ENCODE measurements at regions not wholly inside any gene's neighbourhood (a gene's known extent, or its start where the extent isn't known, plus 50 kb on each side); places are given as distances from the start of the nearest gene placed in this dataset.

DNA sequence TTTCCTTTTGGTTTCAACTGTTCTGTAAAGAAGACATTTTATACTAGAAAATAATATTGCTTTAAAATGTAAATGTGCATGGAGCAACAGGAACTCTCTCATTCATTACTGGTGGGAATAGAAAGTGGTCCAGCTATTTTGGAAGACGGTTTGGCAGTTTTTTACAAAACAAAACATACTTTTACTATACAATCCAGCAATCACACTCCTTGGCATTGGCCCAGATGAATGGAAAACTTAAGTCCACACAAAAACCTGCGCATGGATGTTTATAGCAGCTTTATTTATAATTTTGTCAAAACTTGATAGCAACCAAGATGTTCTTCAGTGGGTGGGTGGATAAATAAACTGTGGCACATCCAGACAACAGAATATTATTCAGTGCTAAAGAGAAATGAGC is 49.9 kb upstream of the SEPTIN5 start:
- no peak for DNase-seq (ENCODE audit: low read depth)
- no peak overlapping the region for H3K4me3 ChIP-seq (ENCODE audit: low read depth, low read length)
- TF ChIP-seq, protein P1, sequence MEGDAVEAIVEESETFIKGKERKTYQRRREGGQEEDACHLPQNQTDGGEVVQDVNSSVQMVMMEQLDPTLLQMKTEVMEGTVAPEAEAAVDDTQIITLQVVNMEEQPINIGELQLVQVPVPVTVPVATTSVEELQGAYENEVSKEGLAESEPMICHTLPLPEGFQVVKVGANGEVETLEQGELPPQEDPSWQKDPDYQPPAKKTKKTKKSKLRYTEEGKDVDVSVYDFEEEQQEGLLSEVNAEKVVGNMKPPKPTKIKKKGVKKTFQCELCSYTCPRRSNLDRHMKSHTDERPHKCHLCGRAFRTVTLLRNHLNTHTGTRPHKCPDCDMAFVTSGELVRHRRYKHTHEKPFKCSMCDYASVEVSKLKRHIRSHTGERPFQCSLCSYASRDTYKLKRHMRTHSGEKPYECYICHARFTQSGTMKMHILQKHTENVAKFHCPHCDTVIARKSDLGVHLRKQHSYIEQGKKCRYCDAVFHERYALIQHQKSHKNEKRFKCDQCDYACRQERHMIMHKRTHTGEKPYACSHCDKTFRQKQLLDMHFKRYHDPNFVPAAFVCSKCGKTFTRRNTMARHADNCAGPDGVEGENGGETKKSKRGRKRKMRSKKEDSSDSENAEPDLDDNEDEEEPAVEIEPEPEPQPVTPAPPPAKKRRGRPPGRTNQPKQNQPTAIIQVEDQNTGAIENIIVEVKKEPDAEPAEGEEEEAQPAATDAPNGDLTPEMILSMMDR (IDR thresholded peaks at IDR 0.05; ENCODE audit: low read depth, low read length, missing control alignments), result no peak
